ENCODE measurements at regions not wholly inside any gene's neighbourhood (a gene's known extent, or its start where the extent isn't known, plus 50 kb on each side); places are given as distances from the start of the nearest gene placed in this dataset.

GRCh38 chr1:191163621-191164020 lies 686.0 kb upstream of the BRINP3 start:
- TF ChIP-seq EZH2 (IDR thresholded peaks at IDR 0.05) (no peak), POLR2AphosphoS5 (IDR thresholded peaks at IDR 0.05; ENCODE audit: borderline replicate concordance, low read depth, low read length) (no peak)
